ENCODE measurements at regions not wholly inside any gene's neighbourhood (a gene's known extent, or its start where the extent isn't known, plus 50 kb on each side); places are given as distances from the start of the nearest gene placed in this dataset.

DNA sequence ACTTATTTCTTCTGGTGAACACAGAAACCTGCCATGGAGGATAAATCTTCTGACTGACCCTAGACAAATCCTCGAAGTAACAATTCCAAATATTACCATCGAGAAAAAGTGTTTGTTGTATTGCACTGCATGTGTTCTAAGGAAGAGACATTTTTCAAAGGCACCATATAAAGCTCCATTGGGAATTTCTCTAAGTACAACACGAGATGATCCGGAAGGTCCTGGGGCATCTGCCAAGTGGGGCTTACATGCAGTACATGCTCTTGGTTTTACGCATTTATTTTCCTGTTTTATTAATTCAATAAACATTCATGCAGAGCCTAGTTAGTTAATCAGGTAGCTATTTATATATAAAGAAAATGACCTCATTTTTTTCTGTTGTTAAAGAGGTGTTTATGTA is 692.0 kb upstream of the IGFBP3 start:
- no peak overlapping the region for H3K4me3 ChIP-seq (ENCODE audit: low read depth, low read length, poor library complexity, severe bottlenecking)
- H3K27ac ChIP-seq (ENCODE audit: low read depth, low read length, poor library complexity, severe bottlenecking) = no peak overlapping the region
- no peaks in the 10 kb centered on the region for H3K4me1 ChIP-seq (ENCODE audit: insufficient read depth, low read length, poor library complexity, severe bottlenecking)
- H3K4me2 ChIP-seq (ENCODE audit: low read length) = no peak overlapping the region
- H3K9me2 ChIP-seq (ENCODE audit: insufficient read depth, low read length) = no peaks in the 10 kb centered on the region
- no peaks in the 10 kb centered on the region for H4K20me1 ChIP-seq (ENCODE audit: insufficient read depth, low read length)
- no peak for TF ChIP-seq EZH2phosphoT487 (IDR thresholded peaks at IDR 0.05; ENCODE audit: borderline replicate concordance, low read depth, low read length)
- TF ChIP-seq, protein P1, sequence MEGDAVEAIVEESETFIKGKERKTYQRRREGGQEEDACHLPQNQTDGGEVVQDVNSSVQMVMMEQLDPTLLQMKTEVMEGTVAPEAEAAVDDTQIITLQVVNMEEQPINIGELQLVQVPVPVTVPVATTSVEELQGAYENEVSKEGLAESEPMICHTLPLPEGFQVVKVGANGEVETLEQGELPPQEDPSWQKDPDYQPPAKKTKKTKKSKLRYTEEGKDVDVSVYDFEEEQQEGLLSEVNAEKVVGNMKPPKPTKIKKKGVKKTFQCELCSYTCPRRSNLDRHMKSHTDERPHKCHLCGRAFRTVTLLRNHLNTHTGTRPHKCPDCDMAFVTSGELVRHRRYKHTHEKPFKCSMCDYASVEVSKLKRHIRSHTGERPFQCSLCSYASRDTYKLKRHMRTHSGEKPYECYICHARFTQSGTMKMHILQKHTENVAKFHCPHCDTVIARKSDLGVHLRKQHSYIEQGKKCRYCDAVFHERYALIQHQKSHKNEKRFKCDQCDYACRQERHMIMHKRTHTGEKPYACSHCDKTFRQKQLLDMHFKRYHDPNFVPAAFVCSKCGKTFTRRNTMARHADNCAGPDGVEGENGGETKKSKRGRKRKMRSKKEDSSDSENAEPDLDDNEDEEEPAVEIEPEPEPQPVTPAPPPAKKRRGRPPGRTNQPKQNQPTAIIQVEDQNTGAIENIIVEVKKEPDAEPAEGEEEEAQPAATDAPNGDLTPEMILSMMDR (conservative IDR thresholded peaks at IDR 0.05; ENCODE audit: low read length) = no peak
- no peak overlapping the region for H2AFZ ChIP-seq (ENCODE audit: low read length)
- H3K36me3 ChIP-seq (ENCODE audit: insufficient read depth, low read length) = no peaks in the 10 kb centered on the region
- no peaks in the 10 kb centered on the region for H3K79me2 ChIP-seq (ENCODE audit: insufficient read depth, low read depth, low read length)
- no peaks in the 10 kb centered on the region for H3K9me3 ChIP-seq (ENCODE audit: low read length)
- CTCF ChIA-PET (ENCODE audit: unreplicated experiment) = no interaction called here
- no peak for DNase-seq (ENCODE audit: low spot score)
- intact Hi-C loops (cut with micrococcal nuclease; ENCODE audit: unreplicated experiment) = no loop called here
- POLR2A ChIA-PET = no interaction called here
- no TSS peak for BruUV-seq (replicated peaks)

DNA sequence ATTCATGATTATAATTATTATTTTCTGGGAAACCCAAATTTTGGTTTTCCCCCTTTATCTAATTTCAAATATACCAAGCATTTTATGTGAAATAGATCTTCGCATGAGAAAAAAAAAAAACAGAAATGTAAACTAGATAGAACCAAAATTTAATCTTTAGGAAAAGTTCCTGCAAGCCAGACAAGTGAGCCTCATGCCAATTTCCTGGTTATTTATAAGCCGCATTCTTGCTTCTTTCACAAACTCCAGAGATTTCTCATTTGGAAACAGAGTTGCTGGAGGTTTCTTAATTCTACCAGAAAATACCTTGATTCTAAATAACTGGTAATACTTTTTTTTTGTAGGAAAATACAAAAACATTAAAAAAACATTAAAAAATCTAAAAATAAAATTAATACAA is 690.4 kb upstream of the IGFBP3 start:
- TF ChIP-seq EZH2phosphoT487 (IDR thresholded peaks at IDR 0.05; ENCODE audit: borderline replicate concordance, low read depth, low read length) = no peak
- TF ChIP-seq, protein P1 (conservative IDR thresholded peaks at IDR 0.05; ENCODE audit: low read length) = no peak
- H3K9me3 ChIP-seq (ENCODE audit: low read length) = no peaks in the 10 kb centered on the region
- no peaks in the 10 kb centered on the region for H3K36me3 ChIP-seq (ENCODE audit: insufficient read depth, low read length)
- BruUV-seq (replicated peaks) = no TSS peak
- no peaks in the 10 kb centered on the region for H3K4me1 ChIP-seq (ENCODE audit: insufficient read depth, low read length, poor library complexity, severe bottlenecking)
- no peak for DNase-seq (ENCODE audit: low spot score)
- POLR2A ChIA-PET = no interaction called here
- H3K4me3 ChIP-seq (ENCODE audit: low read depth, low read length, poor library complexity, severe bottlenecking) = no peak overlapping the region
- H3K9me2 ChIP-seq (ENCODE audit: insufficient read depth, low read length) = no peaks in the 10 kb centered on the region
- CTCF ChIA-PET (ENCODE audit: unreplicated experiment) = no interaction called here
- no peak overlapping the region for H2AFZ ChIP-seq (ENCODE audit: low read length)
- H3K79me2 ChIP-seq (ENCODE audit: insufficient read depth, low read depth, low read length) = no peaks in the 10 kb centered on the region
- H3K27ac ChIP-seq (ENCODE audit: low read depth, low read length, poor library complexity, severe bottlenecking) = no peak overlapping the region
- no peaks in the 10 kb centered on the region for H4K20me1 ChIP-seq (ENCODE audit: insufficient read depth, low read length)
- intact Hi-C loops (cut with micrococcal nuclease; ENCODE audit: unreplicated experiment) = no loop called here
- no peak overlapping the region for H3K4me2 ChIP-seq (ENCODE audit: low read length)

DNA sequence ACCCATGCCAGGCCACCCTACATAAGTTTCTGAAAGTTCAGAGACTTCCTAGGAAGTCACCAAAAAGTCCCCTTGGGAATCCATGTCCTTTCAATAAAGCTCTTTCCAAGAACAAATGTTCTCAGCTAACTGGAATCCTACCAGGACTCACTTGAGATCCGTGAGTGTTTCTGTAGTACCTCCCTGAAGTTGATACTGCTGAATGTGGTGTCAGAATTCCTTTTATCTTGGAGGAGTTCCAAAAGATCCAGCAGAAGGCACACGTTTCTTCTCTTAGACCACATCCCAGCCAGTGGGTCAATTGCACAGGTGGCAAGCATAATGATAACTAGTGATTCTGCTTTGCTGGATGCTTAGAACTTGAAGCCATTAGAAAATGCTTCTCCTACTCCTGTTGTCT is 689.7 kb upstream of the IGFBP3 start:
- Histone ChIP-seq H3K4me2 (ENCODE audit: low read length) (no peak overlapping the region), H4K20me1 (ENCODE audit: insufficient read depth, low read length) (no peaks in the 10 kb centered on the region), H2AFZ (ENCODE audit: low read length) (no peak overlapping the region), H3K4me1 (ENCODE audit: insufficient read depth, low read length, poor library complexity, severe bottlenecking) (no peaks in the 10 kb centered on the region), H3K9me3 (ENCODE audit: low read length) (no peaks in the 10 kb centered on the region), H3K9me2 (ENCODE audit: insufficient read depth, low read length) (no peaks in the 10 kb centered on the region), H3K4me3 (ENCODE audit: low read depth, low read length, poor library complexity, severe bottlenecking) (no peak overlapping the region), H3K79me2 (ENCODE audit: insufficient read depth, low read depth, low read length) (no peaks in the 10 kb centered on the region), H3K27ac (ENCODE audit: low read depth, low read length, poor library complexity, severe bottlenecking) (no peak overlapping the region), H3K36me3 (ENCODE audit: insufficient read depth, low read length) (no peaks in the 10 kb centered on the region)
- DNase-seq (ENCODE audit: low spot score) = no peak
- no TSS peak for BruUV-seq (replicated peaks)
- ChIA-PET CTCF (ENCODE audit: unreplicated experiment) (no interaction called here), POLR2A (no interaction called here)
- intact Hi-C loops (cut with micrococcal nuclease; ENCODE audit: unreplicated experiment) = no loop called here
- TF ChIP-seq, protein P1 (conservative IDR thresholded peaks at IDR 0.05; ENCODE audit: low read length) = no peak
- no peak for TF ChIP-seq EZH2phosphoT487 (IDR thresholded peaks at IDR 0.05; ENCODE audit: borderline replicate concordance, low read depth, low read length)
